ENCODE measurements at regions not wholly inside any gene's neighbourhood (a gene's known extent, or its start where the extent isn't known, plus 50 kb on each side); places are given as distances from the start of the nearest gene placed in this dataset.

- TF ChIP-seq, protein P1, sequence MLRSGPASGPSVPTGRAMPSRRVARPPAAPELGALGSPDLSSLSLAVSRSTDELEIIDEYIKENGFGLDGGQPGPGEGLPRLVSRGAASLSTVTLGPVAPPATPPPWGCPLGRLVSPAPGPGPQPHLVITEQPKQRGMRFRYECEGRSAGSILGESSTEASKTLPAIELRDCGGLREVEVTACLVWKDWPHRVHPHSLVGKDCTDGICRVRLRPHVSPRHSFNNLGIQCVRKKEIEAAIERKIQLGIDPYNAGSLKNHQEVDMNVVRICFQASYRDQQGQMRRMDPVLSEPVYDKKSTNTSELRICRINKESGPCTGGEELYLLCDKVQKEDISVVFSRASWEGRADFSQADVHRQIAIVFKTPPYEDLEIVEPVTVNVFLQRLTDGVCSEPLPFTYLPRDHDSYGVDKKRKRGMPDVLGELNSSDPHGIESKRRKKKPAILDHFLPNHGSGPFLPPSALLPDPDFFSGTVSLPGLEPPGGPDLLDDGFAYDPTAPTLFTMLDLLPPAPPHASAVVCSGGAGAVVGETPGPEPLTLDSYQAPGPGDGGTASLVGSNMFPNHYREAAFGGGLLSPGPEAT (IDR thresholded peaks at IDR 0.05; ENCODE audit: low read depth) = no peak
- TF ChIP-seq ZBED1 (IDR thresholded peaks at IDR 0.05; ENCODE audit: borderline replicate concordance) = no peak
Observed at GRCh38 chr16:73505577-73505976, 457.6 kb upstream of the ZFHX3 start (continued).

- no peaks in the 10 kb centered on the region for H4K20me1 ChIP-seq (ENCODE audit: control insufficient read depth, insufficient read depth)
- in situ Hi-C loops (cut with MboI) = no loop called here
- no peak overlapping the region for H3K4me3 ChIP-seq
- no peak for DNase-seq (ENCODE audit: low read depth, low spot score)
- TF ChIP-seq MTA2 (IDR thresholded peaks at IDR 0.05; ENCODE audit: low read depth) = no peak
- no peak for TF ChIP-seq ASH2L (IDR thresholded peaks at IDR 0.05; ENCODE audit: borderline replicate concordance, low read depth)
- no peak for TF ChIP-seq CBFB (IDR thresholded peaks at IDR 0.05; ENCODE audit: low read depth)
- TF ChIP-seq ZNF207 (IDR thresholded peaks at IDR 0.05; ENCODE audit: borderline replicate concordance) = no peak
- TF ChIP-seq, protein P2, sequence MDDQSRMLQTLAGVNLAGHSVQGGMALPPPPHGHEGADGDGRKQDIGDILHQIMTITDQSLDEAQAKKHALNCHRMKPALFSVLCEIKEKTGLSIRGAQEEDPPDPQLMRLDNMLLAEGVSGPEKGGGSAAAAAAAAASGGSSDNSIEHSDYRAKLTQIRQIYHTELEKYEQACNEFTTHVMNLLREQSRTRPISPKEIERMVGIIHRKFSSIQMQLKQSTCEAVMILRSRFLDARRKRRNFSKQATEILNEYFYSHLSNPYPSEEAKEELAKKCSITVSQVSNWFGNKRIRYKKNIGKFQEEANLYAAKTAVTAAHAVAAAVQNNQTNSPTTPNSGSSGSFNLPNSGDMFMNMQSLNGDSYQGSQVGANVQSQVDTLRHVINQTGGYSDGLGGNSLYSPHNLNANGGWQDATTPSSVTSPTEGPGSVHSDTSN (IDR thresholded peaks at IDR 0.05; ENCODE audit: insufficient replicate concordance, low read depth, low read length) = no peak
- no peak for TF ChIP-seq NFYB (IDR thresholded peaks at IDR 0.05; ENCODE audit: insufficient read depth, low read depth, low read length)
- no peak for TF ChIP-seq WRNIP1 (IDR thresholded peaks at IDR 0.05; ENCODE audit: borderline replicate concordance, low read depth, low read length)
- TF ChIP-seq HDAC2 (IDR thresholded peaks at IDR 0.05) = no peak
- TF ChIP-seq, protein P3, sequence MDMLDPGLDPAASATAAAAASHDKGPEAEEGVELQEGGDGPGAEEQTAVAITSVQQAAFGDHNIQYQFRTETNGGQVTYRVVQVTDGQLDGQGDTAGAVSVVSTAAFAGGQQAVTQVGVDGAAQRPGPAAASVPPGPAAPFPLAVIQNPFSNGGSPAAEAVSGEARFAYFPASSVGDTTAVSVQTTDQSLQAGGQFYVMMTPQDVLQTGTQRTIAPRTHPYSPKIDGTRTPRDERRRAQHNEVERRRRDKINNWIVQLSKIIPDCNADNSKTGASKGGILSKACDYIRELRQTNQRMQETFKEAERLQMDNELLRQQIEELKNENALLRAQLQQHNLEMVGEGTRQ (IDR thresholded peaks at IDR 0.05; ENCODE audit: borderline replicate concordance, low read depth, low read length) = no peak
- TF ChIP-seq NFIC (IDR thresholded peaks at IDR 0.05; ENCODE audit: low read depth, low read length) = no peak
- BruUV-seq (replicated peaks) = no TSS peak
- H3K79me2 ChIP-seq (ENCODE audit: control insufficient read depth, insufficient read depth, low read length) = no peaks in the 10 kb centered on the region
- H3K4me1 ChIP-seq (ENCODE audit: control insufficient read depth, insufficient read depth, low read length) = no peaks in the 10 kb centered on the region
- H3K4me2 ChIP-seq (ENCODE audit: control insufficient read depth, insufficient read depth) = no peak overlapping the region
- SMC1A ChIA-PET (ENCODE audit: uncharacterized antibody, unreplicated experiment) = interaction anchor here (0.6 to 1.2 kb wide), 3 partner anchors 11 to 446 kb away, joined by 3 read pairs; no protein-coding TSS in a partner anchor
- FAIRE-seq = no peak
- RAD21 ChIA-PET (ENCODE audit: unreplicated experiment) = no interaction called here
- WGBS (ENCODE audit: insufficient coverage, insufficient replicate concordance, low lambda C conversion rate, missing lambda C conversion rate) = 32% methylated on average over 20 of the region's 20 CpGs
- H3K36me3 ChIP-seq (ENCODE audit: control insufficient read depth in 2 of 2, insufficient read depth in 2 of 2, low read length in 1 of 2) = no peaks in the 10 kb centered on the region
- CTCF ChIA-PET = no interaction called here
- no peaks in the 10 kb centered on the region for H3K9me3 ChIP-seq (replicated peaks; ENCODE audit: control insufficient read depth, insufficient read depth, low read length)
- no peak overlapping the region for H2AFZ ChIP-seq (ENCODE audit: control insufficient read depth, low read depth, low read length)
- ATAC-seq = no peak
- intact Hi-C loops (cut with micrococcal nuclease; ENCODE audit: unreplicated experiment) = no loop called here
- H3K27me3 ChIP-seq (replicated peaks in 1 of 2; ENCODE audit: control insufficient read depth in 2 of 2, insufficient read depth in 2 of 2, low read length in 1 of 2) = no peaks in the 10 kb centered on the region
- no peak overlapping the region for H3K27ac ChIP-seq (ENCODE audit: control insufficient read depth, insufficient read depth)
- H3K9ac ChIP-seq (ENCODE audit: control insufficient read depth, insufficient read depth, low read length) = no peak overlapping the region
- POLR2A ChIA-PET = no interaction called here
Observed at GRCh38 chr16:73504591-73505575, 457.0 kb upstream of the ZFHX3 start.
